MCF 10A (cell line): ENCODE measurements at regions not wholly inside any gene's neighbourhood (a gene's known extent, or its start where the extent isn't known, plus 50 kb on each side); places are given as distances from the start of the nearest gene placed in this dataset.

Source experiments
- BruUV-seq: library from RNA; stranded (reverse); fragments of 400-500 nt; replicated peaks from 2 replicates; lab custom pipeline; 2021; lab: Mats Ljungman, UMichigan
- CTCF ChIA-PET: fragments of 300-600 bp; sonication (Branson Sonifier 250); formaldehyde crosslinking; extraction: SDS; loops from one replicate; lab custom pipeline; 2021; ENCODE audit warnings: antibody characterized with exemption, inconsistent platforms; lab: Yijun Ruan, JAX
- POLR2A ChIA-PET: fragments of 300-600, 350-650 bp; sonication (Branson Sonifier 250); formaldehyde crosslinking; extraction: SDS; loops from one replicate; lab custom pipeline; 2020; ENCODE audit warnings: antibody characterized with exemption, inconsistent platforms; lab: Yijun Ruan, JAX
- DNase-seq: peaks from one replicate; pipeline ENCODE4 v3.0.0-alpha.2; 2018; ENCODE audit not compliant: unreplicated experiment
- H3K27ac Mint-ChIP-seq: one replicate; pipeline ENCODE4 v1.8.0; 2022; ENCODE audit warnings: mild to moderate bottlenecking, low read depth, mixed read lengths; ENCODE audit not compliant: unreplicated experiment
- H3K27me3 Mint-ChIP-seq: one replicate; pipeline ENCODE4 v1.8.0; 2022; ENCODE audit warnings: mixed read lengths; ENCODE audit not compliant: insufficient read depth, unreplicated experiment
- H3K36me3 Mint-ChIP-seq: one replicate; pipeline ENCODE4 v1.8.0; 2022; ENCODE audit warnings: mild to moderate bottlenecking, moderate library complexity, mixed read lengths; ENCODE audit not compliant: insufficient read depth, unreplicated experiment
- H3K4me1 Mint-ChIP-seq: one replicate; pipeline ENCODE4 v1.8.0; 2022; ENCODE audit warnings: mixed read lengths; ENCODE audit not compliant: insufficient read depth, unreplicated experiment
- H3K4me3 Mint-ChIP-seq: one replicate; pipeline ENCODE4 v1.8.0; 2022; ENCODE audit warnings: mild to moderate bottlenecking, moderate library complexity, mixed read lengths; ENCODE audit not compliant: unreplicated experiment
- H3K9me3 Mint-ChIP-seq: one replicate; pipeline ENCODE4 v1.8.0; 2022; ENCODE audit warnings: mixed read lengths; ENCODE audit not compliant: unreplicated experiment
- CTCF ChIP-seq: fragments of 200-600 bp; IDR thresholded peaks from one replicate; pipeline ENCODE4 v1.8.0; 2022; ENCODE audit warnings: antibody characterized with exemption, mild to moderate bottlenecking; ENCODE audit not compliant: unreplicated experiment
- intact Hi-C: fragments of 100-400 bp; cut with micrococcal nuclease; formaldehyde crosslinking; loops from 2 replicates; pipeline ENCODE4 v1.14.1; 2022

- intact Hi-C loops: no loop called here
- ChIA-PET CTCF (interaction anchor here (0.7 to 13.2 kb wide), 5 partner anchors 92 to 356 kb away, joined by 3 to 190 read pairs (median 8); no protein-coding TSS in a partner anchor), POLR2A (interaction anchor here (0.7 to 3.0 kb wide), 5 partner anchors 11 to 1666 kb away, joined by 3 to 18 read pairs (median 6); no protein-coding TSS in a partner anchor)
- DNase-seq: peak; percentile 73
- no TSS peak for BruUV-seq
- Mint-ChIP-seq H3K4me3 (no peak overlapping the region), H3K36me3 (no peaks in the 10 kb centered on the region), H3K27me3 (no peaks in the 10 kb centered on the region), H3K27ac (no peak overlapping the region), H3K4me1 (peaks cover 16% of the 10 kb centered on the region), H3K9me3 (no peaks in the 10 kb centered on the region)
- TF ChIP-seq CTCF: no peak
Measured at GRCh38 chr2:176461809-176462670, 192.8 kb downstream of the MTX2 start.

GRCh38 chr2:176463546-176463945, 194.3 kb downstream of the MTX2 start:
- CTCF ChIA-PET: interaction anchor here (0.7 to 2.3 kb wide), 3 partner anchors 86 to 323 kb away, joined by 3 to 11 read pairs (median 8); no protein-coding TSS in a partner anchor
- TF ChIP-seq CTCF: no peak
- H3K27me3 Mint-ChIP-seq: no peaks in the 10 kb centered on the region
- no peaks in the 10 kb centered on the region for H3K36me3 Mint-ChIP-seq
- POLR2A ChIA-PET: interaction anchor here (0.9 to 3.0 kb wide), 2 partner anchors 9 to 30 kb away, joined by 3 to 18 read pairs; no protein-coding TSS in a partner anchor
- no peak overlapping the region for H3K4me3 Mint-ChIP-seq
- H3K27ac Mint-ChIP-seq: no peak overlapping the region
- BruUV-seq: no TSS peak
- no peak for DNase-seq
- intact Hi-C loops: no loop called here
- H3K4me1 Mint-ChIP-seq: peaks cover 10% of the 10 kb centered on the region
- no peaks in the 10 kb centered on the region for H3K9me3 Mint-ChIP-seq

- no peak for TF ChIP-seq CTCF
- no peaks in the 10 kb centered on the region for H3K27me3 Mint-ChIP-seq
- H3K4me3 Mint-ChIP-seq: no peak overlapping the region
- intact Hi-C loops: no loop called here
- no peak for DNase-seq
- peaks cover 10% of the 10 kb centered on the region for H3K4me1 Mint-ChIP-seq
- H3K36me3 Mint-ChIP-seq: no peaks in the 10 kb centered on the region
- ChIA-PET POLR2A (interaction anchor here (1.4 kb wide), 1 partner anchor 87 kb away, joined by 4 read pairs; no protein-coding TSS in a partner anchor), CTCF (interaction anchor here (0.9 to 2.3 kb wide), 2 partner anchors 12 to 89 kb away, joined by 4 to 9 read pairs; no protein-coding TSS in a partner anchor)
- no peak overlapping the region for H3K27ac Mint-ChIP-seq
- no peaks in the 10 kb centered on the region for H3K9me3 Mint-ChIP-seq
- BruUV-seq: no TSS peak
Measured at GRCh38 chr2:176464886-176465564, 195.8 kb downstream of the MTX2 start.
